ENCODE measurements at regions not wholly inside any gene's neighbourhood (a gene's known extent, or its start where the extent isn't known, plus 50 kb on each side); places are given as distances from the start of the nearest gene placed in this dataset.

GRCh38 chr4:95987851-95988250 is 148.0 kb downstream of the PDHA2 start:
- TF ChIP-seq RAD21 (IDR thresholded peaks at IDR 0.05; ENCODE audit: low read depth): no peak
- TF ChIP-seq EGR1 (IDR thresholded peaks at IDR 0.05): no peak
- no peak for TF ChIP-seq MAX (IDR thresholded peaks at IDR 0.05)
- no peak for TF ChIP-seq TAF1 (IDR thresholded peaks at IDR 0.05; ENCODE audit: low read depth)

Measured in Ishikawa (cell line).